Trophoblast cell (in vitro differentiated cells and primary cell): ENCODE measurements at regions not wholly inside any gene's neighbourhood (a gene's known extent, or its start where the extent isn't known, plus 50 kb on each side); places are given as distances from the start of the nearest gene placed in this dataset.

Experiments used
- DNase-seq, 2 donors: peaks; one replicate each; pipeline ENCODE4 v3.0.0-alpha.2; 2016
- H2AFZ ChIP-seq: 2 replicates; pipeline ENCODE4 v1.6.1; 2013; ENCODE audit warnings: low read length, moderate library complexity, mild to moderate bottlenecking; ENCODE audit not compliant: insufficient read depth, poor library complexity
- H2AK5ac ChIP-seq: 2 replicates; pipeline ENCODE4 v1.6.1; 2013; ENCODE audit warnings: mild to moderate bottlenecking, low read length
- H2BK120ac ChIP-seq: 2 replicates; pipeline ENCODE4 v1.6.1; 2013; ENCODE audit warnings: low read length, mild to moderate bottlenecking, moderate library complexity; ENCODE audit not compliant: insufficient read depth, poor library complexity
- H2BK12ac ChIP-seq: 2 replicates; pipeline ENCODE4 v1.6.1; 2013; ENCODE audit warnings: mild to moderate bottlenecking, low read length, moderate library complexity
- H2BK5ac ChIP-seq: 2 replicates; pipeline ENCODE4 v1.6.1; 2013; ENCODE audit warnings: low read length, low read depth, moderate library complexity, mild to moderate bottlenecking; ENCODE audit not compliant: poor library complexity
- H3K14ac ChIP-seq: 2 replicates; pipeline ENCODE4 v1.6.1; 2013; ENCODE audit warnings: mild to moderate bottlenecking, low read length
- H3K18ac ChIP-seq: 2 replicates; pipeline ENCODE4 v1.6.1; 2013; ENCODE audit warnings: mild to moderate bottlenecking, low read length
- H3K23ac ChIP-seq: 2 replicates; pipeline ENCODE4 v1.6.1; 2013; ENCODE audit warnings: low read length
- H3K27ac ChIP-seq: 2 replicates; pipeline ENCODE4 v1.5.1; 2013; ENCODE audit warnings: low read depth, mild to moderate bottlenecking, inconsistent platforms, low read length, moderate library complexity
- H3K27me3 ChIP-seq: 2 replicates; pipeline ENCODE4 v1.6.1; 2013; ENCODE audit warnings: inconsistent platforms, mild to moderate bottlenecking, low read length, moderate library complexity; ENCODE audit not compliant: insufficient read depth
- H3K36me3 ChIP-seq, 2 experiments: 1 replicate in 1 of 2; 2 replicates in 1 of 2; pipeline ENCODE4 v1.6.1; 2013; ENCODE audit warnings: low read length in 2 of 2, mild to moderate bottlenecking in 2 of 2, moderate library complexity in 1 of 2; ENCODE audit not compliant: insufficient read depth in 2 of 2, control insufficient read depth in 1 of 2
- H3K4ac ChIP-seq: 2 replicates; pipeline ENCODE4 v1.6.1; 2013; ENCODE audit warnings: low read depth, mild to moderate bottlenecking, low read length, moderate library complexity
- H3K4me1 ChIP-seq, 2 experiments: 1 replicate in 1 of 2; 2 replicates in 1 of 2; pipeline ENCODE4 v1.6.1; 2013; ENCODE audit warnings: low read length in 2 of 2, mild to moderate bottlenecking in 2 of 2, moderate library complexity in 1 of 2; ENCODE audit not compliant: insufficient read depth in 2 of 2, control insufficient read depth in 1 of 2
- H3K4me2 ChIP-seq: 2 replicates; pipeline ENCODE4 v1.6.1; 2013; ENCODE audit warnings: inconsistent platforms, mild to moderate bottlenecking, low read length, moderate library complexity
- H3K4me3 ChIP-seq: 2 replicates; pipeline ENCODE4 v1.5.1; 2013; ENCODE audit warnings: mild to moderate bottlenecking, low read depth, low read length, inconsistent platforms
- H3K79me1 ChIP-seq: one replicate; pipeline ENCODE4 v1.6.1; 2013; ENCODE audit warnings: low read length
- H3K79me2 ChIP-seq: 2 replicates; pipeline ENCODE4 v1.6.1; 2013; ENCODE audit warnings: low read length, mild to moderate bottlenecking; ENCODE audit not compliant: control insufficient read depth, insufficient read depth, poor library complexity
- H3K9ac ChIP-seq: 2 replicates; pipeline ENCODE4 v1.6.1; 2013; ENCODE audit warnings: mild to moderate bottlenecking, low read length
- H3K9me3 ChIP-seq: 2 replicates; pipeline ENCODE4 v1.6.1; 2013; ENCODE audit warnings: low read depth, mild to moderate bottlenecking, control low read depth, inconsistent platforms, low read length; ENCODE audit not compliant: insufficient read depth
- H4K12ac ChIP-seq: 2 replicates; pipeline ENCODE4 v1.6.1; 2013; ENCODE audit warnings: low read depth, mild to moderate bottlenecking, low read length, moderate library complexity
- H4K8ac ChIP-seq: 2 replicates; pipeline ENCODE4 v1.6.1; 2013; ENCODE audit warnings: low read depth, mild to moderate bottlenecking, low read length, moderate library complexity
- H4K91ac ChIP-seq: one replicate; pipeline ENCODE4 v1.6.1; 2013; ENCODE audit warnings: low read depth, mild to moderate bottlenecking, low read length, moderate library complexity
- WGBS: extraction: QIAGEN DNeasy Blood & Tissue Kit; methylation state at CpG from one replicate; pipeline ENCODE4 v1.1.7; 2013; ENCODE audit warnings: missing lambda C conversion rate; ENCODE audit not compliant: insufficient read length, insufficient coverage; ENCODE audit errors: extremely low coverage; 5-methylcytosine and 5-hydroxymethylcytosine counted together

- no peak overlapping the region for H3K9ac ChIP-seq
- H2BK12ac ChIP-seq = no peak overlapping the region
- peaks cover 36% of the 10 kb centered on the region for H3K9me3 ChIP-seq
- no peak overlapping the region for H3K27ac ChIP-seq
- peak overlapping the region; percentile 78 for H3K4me2 ChIP-seq
- H3K4me1 ChIP-seq = no peaks in the 10 kb centered on the region
- H3K14ac ChIP-seq = no peak overlapping the region
- H3K18ac ChIP-seq = no peak overlapping the region
- no peaks in the 10 kb centered on the region for H3K27me3 ChIP-seq
- H3K79me2 ChIP-seq = no peaks in the 10 kb centered on the region
- peak overlapping the region; percentile 32 for H2AFZ ChIP-seq
- H4K91ac ChIP-seq = no peak overlapping the region
- WGBS = no CpG with 5 or more reads among the region's 36 CpGs
- no peaks in the 10 kb centered on the region for H3K79me1 ChIP-seq
- DNase-seq = no peak
- H4K12ac ChIP-seq = no peak overlapping the region
- no peak overlapping the region for H2AK5ac ChIP-seq
- H3K36me3 ChIP-seq = no peaks in the 10 kb centered on the region
- H4K8ac ChIP-seq = no peak overlapping the region
- no peak overlapping the region for H2BK120ac ChIP-seq
- H3K23ac ChIP-seq = no peak overlapping the region
- H3K4me3 ChIP-seq = peak overlapping the region; percentile 68
- H3K4ac ChIP-seq = no peak overlapping the region
- H2BK5ac ChIP-seq = no peak overlapping the region
These were observed 67.2 kb upstream of the ZNF527 start for GRCh38 chr19:37303591-37304171.

- Histone ChIP-seq H3K27me3 (no peaks in the 10 kb centered on the region), H3K18ac (no peak overlapping the region), H3K79me1 (no peaks in the 10 kb centered on the region), H3K4me2 (peak overlapping the region; percentile 78), H2BK120ac (no peak overlapping the region), H3K9me3 (peaks cover 36% of the 10 kb centered on the region), H4K12ac (peak overlapping the region; percentile 70), H2BK5ac (no peak overlapping the region), H3K4me1 (no peaks in the 10 kb centered on the region), H3K27ac (no peak overlapping the region), H2BK12ac (no peak overlapping the region), H2AK5ac (no peak overlapping the region), H3K4me3 (peak overlapping the region; percentile 68), H3K4ac (no peak overlapping the region), H2AFZ (peak overlapping the region; percentile 32), H4K91ac (peak overlapping the region; percentile 55), H3K14ac (no peak overlapping the region), H3K36me3 (no peaks in the 10 kb centered on the region), H3K23ac (no peak overlapping the region), H3K79me2 (no peaks in the 10 kb centered on the region), H4K8ac (peak overlapping the region; percentile 88), H3K9ac (peak overlapping the region; percentile 60)
- no CpG with 5 or more reads among the region's 44 CpGs for WGBS
- peak in 1 of 2 donors; percentile 18 for DNase-seq
These were observed 66.6 kb upstream of the ZNF527 start for GRCh38 chr19:37304190-37304883.

GRCh38 chr19:37304884-37305255 is 66.0 kb upstream of the ZNF527 start:
- H4K12ac ChIP-seq = peak overlapping the region; percentile 32
- no peak overlapping the region for H3K27ac ChIP-seq
- peaks cover 36% of the 10 kb centered on the region for H3K9me3 ChIP-seq
- no peak overlapping the region for H3K18ac ChIP-seq
- H2BK12ac ChIP-seq = no peak overlapping the region
- no peak for DNase-seq
- no peaks in the 10 kb centered on the region for H3K79me1 ChIP-seq
- peak overlapping the region; percentile 88 for H4K8ac ChIP-seq
- no peaks in the 10 kb centered on the region for H3K27me3 ChIP-seq
- H2AFZ ChIP-seq = no peak overlapping the region
- no peak overlapping the region for H2BK5ac ChIP-seq
- H2AK5ac ChIP-seq = no peak overlapping the region
- H3K4me3 ChIP-seq = no peak overlapping the region
- H3K4me1 ChIP-seq = no peaks in the 10 kb centered on the region
- no peak overlapping the region for H3K14ac ChIP-seq
- H3K23ac ChIP-seq = no peak overlapping the region
- no peaks in the 10 kb centered on the region for H3K36me3 ChIP-seq
- no peak overlapping the region for H3K9ac ChIP-seq
- no peak overlapping the region for H4K91ac ChIP-seq
- H3K79me2 ChIP-seq = no peaks in the 10 kb centered on the region
- H3K4me2 ChIP-seq = no peak overlapping the region
- no peak overlapping the region for H2BK120ac ChIP-seq
- no CpG with 5 or more reads among the region's 17 CpGs for WGBS
- H3K4ac ChIP-seq = no peak overlapping the region

GRCh38 chr19:37306383-37306963 is 64.4 kb upstream of the ZNF527 start:
- no peak overlapping the region for H4K12ac ChIP-seq
- no peak overlapping the region for H4K91ac ChIP-seq
- no peak overlapping the region for H2BK5ac ChIP-seq
- no peak overlapping the region for H3K18ac ChIP-seq
- H2AFZ ChIP-seq = no peak overlapping the region
- H3K4ac ChIP-seq = no peak overlapping the region
- no peak overlapping the region for H3K23ac ChIP-seq
- H3K9ac ChIP-seq = no peak overlapping the region
- no peak overlapping the region for H2AK5ac ChIP-seq
- H3K9me3 ChIP-seq = peaks cover 36% of the 10 kb centered on the region
- H4K8ac ChIP-seq = no peak overlapping the region
- WGBS = no CpG with 5 or more reads among the region's 41 CpGs
- H2BK12ac ChIP-seq = no peak overlapping the region
- no peaks in the 10 kb centered on the region for H3K79me1 ChIP-seq
- H3K4me1 ChIP-seq = no peaks in the 10 kb centered on the region
- H3K27me3 ChIP-seq = no peaks in the 10 kb centered on the region
- H2BK120ac ChIP-seq = no peak overlapping the region
- no peak for DNase-seq
- no peaks in the 10 kb centered on the region for H3K36me3 ChIP-seq
- H3K4me2 ChIP-seq = no peak overlapping the region
- no peak overlapping the region for H3K4me3 ChIP-seq
- no peak overlapping the region for H3K27ac ChIP-seq
- no peaks in the 10 kb centered on the region for H3K79me2 ChIP-seq
- H3K14ac ChIP-seq = no peak overlapping the region
